GM21529 (cell line): ENCODE measurements at regions not wholly inside any gene's neighbourhood (a gene's known extent, or its start where the extent isn't known, plus 50 kb on each side); places are given as distances from the start of the nearest gene placed in this dataset.
A peak's percentile ranks its signal among the peaks of the same experiment; 100 is the strongest.
"Not testable (repeated sequence)": the region's sequence is repeated elsewhere in the genome, so short reads cannot be mapped to it uniquely, and the experiment has no call there.

Experiments used
- ATAC-seq: cut with Tn5 transposase; IDR thresholded peaks from one replicate; pipeline ENCODE4 v1.9.1; 2021; ENCODE audit not compliant: unreplicated experiment

DNA sequence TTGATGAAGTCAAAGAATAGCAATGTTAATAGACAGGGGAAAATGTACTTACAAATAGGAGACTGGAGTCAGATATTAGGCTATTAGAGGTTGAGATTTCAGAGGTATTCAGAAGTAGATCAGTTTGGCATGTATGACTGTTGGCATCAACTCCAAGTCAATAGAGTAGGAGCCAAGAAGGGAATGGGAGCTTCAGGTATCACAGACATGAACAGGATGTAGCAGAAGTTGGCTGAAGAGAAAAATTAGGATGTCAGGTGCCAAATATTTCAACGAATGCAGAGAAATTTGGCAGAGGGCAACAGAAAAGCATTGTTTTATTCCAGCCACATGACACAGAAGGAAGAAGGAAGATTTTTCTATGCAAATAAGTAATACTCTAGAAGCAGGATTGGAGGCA, 69.7 kb downstream of the GLYATL1 start:
- no peak for ATAC-seq

DNA sequence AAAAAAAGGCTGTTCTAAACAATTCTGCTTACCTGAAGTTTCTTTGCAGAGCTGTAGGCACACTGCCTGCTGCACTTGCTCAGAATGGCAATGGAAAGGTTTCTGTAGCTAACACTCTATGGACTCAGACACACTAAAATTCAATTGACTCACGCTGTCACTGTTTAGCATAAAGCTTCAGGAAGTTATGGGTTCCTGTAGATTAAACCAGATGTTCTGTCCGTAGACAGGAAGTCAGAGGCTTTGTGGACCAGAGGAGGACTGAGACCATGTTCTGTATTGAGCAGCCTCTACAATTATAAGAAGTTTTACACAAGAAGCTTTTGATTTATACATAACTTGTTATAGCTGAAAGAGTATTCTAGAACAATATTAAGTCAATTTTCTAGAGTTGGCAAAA, 70.4 kb downstream of the GLYATL1 start:
- peak; percentile 56 for ATAC-seq

DNA sequence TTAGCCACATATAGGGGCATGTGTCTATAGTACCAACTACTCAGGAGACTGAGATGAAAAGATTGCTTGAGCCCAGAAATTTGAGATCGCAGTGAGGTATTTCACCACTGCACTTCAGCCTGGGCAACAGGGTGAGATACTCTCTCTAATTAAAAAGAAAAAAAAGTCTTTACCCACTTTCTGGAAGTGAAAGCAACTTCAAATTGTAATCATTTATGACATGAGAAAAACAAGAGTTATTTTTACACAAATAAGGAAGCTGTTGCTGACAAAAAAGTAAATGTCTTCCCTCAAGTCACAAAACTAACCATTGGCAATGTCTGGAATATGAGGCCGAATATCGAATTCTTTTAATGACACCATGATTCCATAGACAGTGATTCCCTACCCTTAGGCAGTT, 71.4 kb downstream of the GLYATL1 start:
- no peak for ATAC-seq

DNA sequence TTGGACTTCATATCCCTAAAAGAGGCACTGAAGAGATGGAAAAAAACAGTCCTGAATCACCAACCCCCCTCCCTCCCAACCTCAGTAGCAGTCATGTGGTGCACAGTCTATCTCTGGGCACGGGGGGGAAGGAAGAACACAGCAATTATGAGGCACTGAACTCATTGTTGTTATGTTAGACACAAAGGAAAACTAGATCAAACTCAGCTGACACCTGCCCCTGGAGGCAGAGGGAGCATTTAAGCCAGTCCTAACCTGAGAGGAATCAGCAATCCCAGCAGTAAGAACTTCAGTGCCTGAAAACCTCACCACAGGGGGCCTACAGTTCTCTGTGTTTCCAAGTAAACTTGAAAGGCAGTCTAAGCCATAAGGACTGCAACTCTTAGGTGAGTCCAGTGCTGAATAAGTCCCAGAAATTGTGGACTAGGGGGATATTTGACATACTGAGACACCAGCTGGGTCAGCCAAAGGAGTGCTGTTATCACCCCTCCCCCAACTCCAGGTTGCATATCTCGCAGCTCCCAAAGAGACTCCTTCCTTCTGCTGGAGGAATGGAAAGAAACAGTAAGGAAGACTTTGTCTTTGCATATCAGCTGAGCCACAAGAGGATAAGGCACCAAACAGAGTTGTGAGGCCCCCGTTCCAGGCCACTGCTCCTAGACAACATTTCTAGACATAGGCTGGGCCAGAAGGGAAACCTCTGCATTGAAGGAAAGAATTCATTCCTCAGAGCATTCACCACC, 72.5 kb downstream of the GLYATL1 start:
- no peak for ATAC-seq

DNA sequence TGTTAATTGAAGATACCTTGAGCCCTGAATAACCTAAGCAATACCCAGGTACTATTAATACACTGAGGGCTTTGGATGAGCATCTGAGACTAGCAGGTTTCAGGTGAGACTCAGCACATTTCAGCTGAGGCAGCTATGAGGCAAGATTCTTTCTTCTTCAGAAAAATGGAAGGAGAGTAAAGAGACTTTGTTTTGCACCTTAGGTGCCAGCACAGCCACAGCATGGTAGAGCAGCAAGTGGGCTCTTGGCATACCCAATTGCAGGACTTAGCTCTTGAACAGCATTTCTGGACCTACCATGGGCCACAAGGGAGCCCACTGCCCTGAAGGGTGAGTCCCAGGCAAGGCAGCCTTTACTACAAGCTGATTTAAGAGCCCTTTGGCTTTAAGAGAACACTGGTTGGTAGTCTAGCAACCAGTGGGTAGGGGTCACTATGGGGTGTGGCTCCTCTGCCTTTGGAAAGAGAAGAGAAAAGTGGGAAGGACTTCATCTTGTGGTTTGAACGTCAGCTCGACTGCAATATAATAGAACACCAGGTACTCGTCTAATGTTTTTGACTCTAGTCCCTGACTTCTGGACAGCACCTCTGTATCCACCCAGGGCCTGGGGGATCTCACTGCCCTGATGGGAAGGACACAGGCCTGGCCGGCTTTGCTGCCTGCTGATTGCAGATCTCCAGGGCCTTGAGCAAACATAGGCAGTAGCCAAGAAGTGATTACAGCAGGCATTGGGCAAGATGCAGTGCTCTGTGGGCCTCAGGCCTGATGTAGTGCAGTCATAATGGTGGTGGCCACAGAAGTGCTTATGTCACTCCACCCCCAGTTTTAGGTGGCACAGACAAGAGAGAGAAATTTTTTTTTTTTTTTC, 73.3 kb downstream of the GLYATL1 start:
- ATAC-seq = no peak

DNA sequence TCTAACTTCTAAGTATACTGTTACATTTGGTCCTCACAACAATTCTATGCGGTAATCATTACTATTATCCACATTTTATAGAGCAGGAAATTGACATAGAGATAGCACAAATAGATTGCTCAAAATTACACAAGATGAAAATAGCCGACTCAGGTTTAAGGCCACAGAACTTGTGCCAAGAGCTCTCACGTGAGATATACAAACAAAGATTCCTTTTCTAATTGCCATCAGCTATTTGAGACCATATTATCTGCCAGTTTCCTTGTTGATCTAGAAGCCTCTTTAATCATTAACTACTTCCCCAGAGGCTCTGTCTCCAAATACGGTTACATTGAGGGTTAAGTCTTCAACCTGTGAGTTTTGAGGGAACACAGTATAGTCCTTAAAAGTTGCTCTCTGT, 61.0 kb upstream of the GLYATL1B start:
- ATAC-seq = no peak

DNA sequence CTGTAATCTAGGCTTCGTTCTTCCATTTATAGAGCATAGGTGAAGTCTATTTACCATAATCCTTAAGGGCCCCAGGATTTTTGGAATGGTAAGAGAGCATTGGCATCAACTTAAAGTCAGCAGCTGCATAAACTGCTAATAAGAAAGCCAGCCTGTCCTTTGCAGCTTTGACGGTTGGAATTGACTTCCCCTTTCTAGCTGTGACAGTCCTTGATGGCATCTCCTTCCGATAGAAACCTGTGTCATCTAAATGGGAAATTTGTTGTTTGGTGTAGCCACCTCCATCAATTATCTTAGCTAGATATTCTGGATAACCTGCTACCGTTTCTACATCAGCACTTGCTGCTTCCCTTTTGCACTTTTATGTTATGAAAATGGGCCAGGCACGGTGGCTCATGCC, 58.0 kb upstream of the GLYATL1B start:
- ATAC-seq = no peak

DNA sequence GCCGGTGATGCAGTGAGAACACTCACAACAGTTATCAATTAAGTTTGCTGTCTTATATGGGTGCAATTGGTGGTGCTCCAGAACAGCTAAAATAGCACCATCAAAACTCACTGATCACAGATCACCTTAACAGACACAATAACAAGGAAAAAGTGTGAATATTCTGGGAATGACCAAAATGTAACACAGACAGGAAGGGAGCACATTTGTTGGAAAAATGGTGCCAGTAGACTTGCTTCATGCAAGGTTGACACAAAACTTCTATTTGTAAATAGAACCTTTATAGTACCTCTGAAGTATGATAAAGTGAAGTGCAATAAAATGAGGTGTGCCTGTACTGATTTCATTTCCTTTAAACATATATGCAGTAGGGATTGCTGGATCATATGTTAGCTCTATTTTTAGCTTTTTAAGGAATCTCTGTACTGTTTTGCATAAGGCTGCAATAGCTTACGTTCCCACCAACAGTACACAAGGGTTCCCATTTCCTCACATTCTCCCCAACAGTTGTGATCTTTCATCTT, 56.7 kb upstream of the GLYATL1B start:
- ATAC-seq = no peak

DNA sequence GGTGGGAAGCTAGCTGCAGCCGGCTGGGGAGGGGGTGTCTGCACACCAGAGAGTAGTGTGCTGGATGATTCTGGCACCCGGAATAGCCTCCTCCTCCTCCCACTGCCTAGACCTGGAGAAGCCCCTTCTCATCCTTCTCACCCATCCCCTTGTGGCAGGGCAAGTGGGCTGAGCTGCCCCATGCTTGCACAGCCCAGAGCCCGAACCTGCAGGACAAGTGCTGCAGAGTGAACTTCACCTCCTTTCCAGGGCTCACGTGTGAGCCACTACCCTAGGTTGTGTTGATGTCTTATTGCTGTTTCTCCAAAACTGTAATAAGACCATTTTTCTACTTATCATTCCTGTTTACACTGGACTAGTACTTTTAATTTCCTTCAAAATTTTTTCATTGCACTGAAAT, 56.1 kb upstream of the GLYATL1B start:
- ATAC-seq = no peak

DNA sequence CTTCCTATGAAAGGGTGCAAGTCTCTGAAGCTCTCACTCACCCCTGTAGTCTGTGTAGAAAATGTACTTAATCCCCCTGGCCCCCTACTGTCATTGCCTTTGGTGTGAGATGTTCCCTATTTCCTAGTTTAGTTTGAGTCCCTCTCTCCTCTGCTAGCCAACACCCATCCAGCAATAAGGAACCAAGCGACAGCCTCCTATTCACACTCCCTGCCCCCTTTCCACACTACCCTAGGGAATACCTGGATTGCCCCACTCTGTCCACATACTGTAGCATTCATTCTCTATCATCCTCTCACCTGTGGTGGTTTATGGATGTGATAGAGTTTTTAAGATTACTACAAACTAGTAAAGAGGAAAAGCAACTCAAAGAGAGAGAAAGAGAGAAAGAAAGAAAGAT, 54.4 kb upstream of the GLYATL1B start:
- not testable (repeated sequence) for ATAC-seq
